Trophoblast cell (in vitro differentiated cells and primary cell): ENCODE measurements at regions not wholly inside any gene's neighbourhood (a gene's known extent, or its start where the extent isn't known, plus 50 kb on each side); places are given as distances from the start of the nearest gene placed in this dataset.

ENCODE experiments used
- DNase-seq, 2 donors: peaks; one replicate each; pipeline ENCODE4 v3.0.0-alpha.2; 2016
- H2AFZ ChIP-seq: 2 replicates; pipeline ENCODE4 v1.6.1; 2013; ENCODE audit warnings: low read length, moderate library complexity, mild to moderate bottlenecking; ENCODE audit not compliant: insufficient read depth, poor library complexity
- H2AK5ac ChIP-seq: 2 replicates; pipeline ENCODE4 v1.6.1; 2013; ENCODE audit warnings: mild to moderate bottlenecking, low read length
- H2BK120ac ChIP-seq: 2 replicates; pipeline ENCODE4 v1.6.1; 2013; ENCODE audit warnings: low read length, mild to moderate bottlenecking, moderate library complexity; ENCODE audit not compliant: insufficient read depth, poor library complexity
- H2BK12ac ChIP-seq: 2 replicates; pipeline ENCODE4 v1.6.1; 2013; ENCODE audit warnings: mild to moderate bottlenecking, low read length, moderate library complexity
- H2BK5ac ChIP-seq: 2 replicates; pipeline ENCODE4 v1.6.1; 2013; ENCODE audit warnings: low read length, low read depth, moderate library complexity, mild to moderate bottlenecking; ENCODE audit not compliant: poor library complexity
- H3K14ac ChIP-seq: 2 replicates; pipeline ENCODE4 v1.6.1; 2013; ENCODE audit warnings: mild to moderate bottlenecking, low read length
- H3K18ac ChIP-seq: 2 replicates; pipeline ENCODE4 v1.6.1; 2013; ENCODE audit warnings: mild to moderate bottlenecking, low read length
- H3K23ac ChIP-seq: 2 replicates; pipeline ENCODE4 v1.6.1; 2013; ENCODE audit warnings: low read length
- H3K27ac ChIP-seq: 2 replicates; pipeline ENCODE4 v1.5.1; 2013; ENCODE audit warnings: low read depth, mild to moderate bottlenecking, inconsistent platforms, low read length, moderate library complexity
- H3K27me3 ChIP-seq: 2 replicates; pipeline ENCODE4 v1.6.1; 2013; ENCODE audit warnings: inconsistent platforms, mild to moderate bottlenecking, low read length, moderate library complexity; ENCODE audit not compliant: insufficient read depth
- H3K36me3 ChIP-seq, 2 experiments: 1 replicate in 1 of 2; 2 replicates in 1 of 2; pipeline ENCODE4 v1.6.1; 2013; ENCODE audit warnings: low read length in 2 of 2, mild to moderate bottlenecking in 2 of 2, moderate library complexity in 1 of 2; ENCODE audit not compliant: insufficient read depth in 2 of 2, control insufficient read depth in 1 of 2
- H3K4ac ChIP-seq: 2 replicates; pipeline ENCODE4 v1.6.1; 2013; ENCODE audit warnings: low read depth, mild to moderate bottlenecking, low read length, moderate library complexity
- H3K4me1 ChIP-seq, 2 experiments: 1 replicate in 1 of 2; 2 replicates in 1 of 2; pipeline ENCODE4 v1.6.1; 2013; ENCODE audit warnings: low read length in 2 of 2, mild to moderate bottlenecking in 2 of 2, moderate library complexity in 1 of 2; ENCODE audit not compliant: insufficient read depth in 2 of 2, control insufficient read depth in 1 of 2
- H3K4me2 ChIP-seq: 2 replicates; pipeline ENCODE4 v1.6.1; 2013; ENCODE audit warnings: inconsistent platforms, mild to moderate bottlenecking, low read length, moderate library complexity
- H3K4me3 ChIP-seq: 2 replicates; pipeline ENCODE4 v1.5.1; 2013; ENCODE audit warnings: mild to moderate bottlenecking, low read depth, low read length, inconsistent platforms
- H3K79me1 ChIP-seq: one replicate; pipeline ENCODE4 v1.6.1; 2013; ENCODE audit warnings: low read length
- H3K79me2 ChIP-seq: 2 replicates; pipeline ENCODE4 v1.6.1; 2013; ENCODE audit warnings: low read length, mild to moderate bottlenecking; ENCODE audit not compliant: control insufficient read depth, insufficient read depth, poor library complexity
- H3K9ac ChIP-seq: 2 replicates; pipeline ENCODE4 v1.6.1; 2013; ENCODE audit warnings: mild to moderate bottlenecking, low read length
- H3K9me3 ChIP-seq: 2 replicates; pipeline ENCODE4 v1.6.1; 2013; ENCODE audit warnings: low read depth, mild to moderate bottlenecking, control low read depth, inconsistent platforms, low read length; ENCODE audit not compliant: insufficient read depth
- H4K12ac ChIP-seq: 2 replicates; pipeline ENCODE4 v1.6.1; 2013; ENCODE audit warnings: low read depth, mild to moderate bottlenecking, low read length, moderate library complexity
- H4K8ac ChIP-seq: 2 replicates; pipeline ENCODE4 v1.6.1; 2013; ENCODE audit warnings: low read depth, mild to moderate bottlenecking, low read length, moderate library complexity
- H4K91ac ChIP-seq: one replicate; pipeline ENCODE4 v1.6.1; 2013; ENCODE audit warnings: low read depth, mild to moderate bottlenecking, low read length, moderate library complexity
- WGBS: extraction: QIAGEN DNeasy Blood & Tissue Kit; methylation state at CpG from one replicate; pipeline ENCODE4 v1.1.7; 2013; ENCODE audit warnings: missing lambda C conversion rate; ENCODE audit not compliant: insufficient read length, insufficient coverage; ENCODE audit errors: extremely low coverage; 5-methylcytosine and 5-hydroxymethylcytosine counted together

GRCh38 chr6:72559067-72559466 lies 62.8 kb upstream of the KCNQ5 start:
- H4K91ac ChIP-seq, result no peak overlapping the region
- H3K18ac ChIP-seq, result no peak overlapping the region
- H2BK5ac ChIP-seq, result no peak overlapping the region
- DNase-seq, result no peak
- no peak overlapping the region for H3K9ac ChIP-seq
- H2BK120ac ChIP-seq, result no peak overlapping the region
- no peak overlapping the region for H3K23ac ChIP-seq
- no peak overlapping the region for H4K12ac ChIP-seq
- no peaks in the 10 kb centered on the region for H3K36me3 ChIP-seq
- H3K79me1 ChIP-seq, result no peaks in the 10 kb centered on the region
- no peaks in the 10 kb centered on the region for H3K79me2 ChIP-seq
- no peak overlapping the region for H2AK5ac ChIP-seq
- no peak overlapping the region for H2BK12ac ChIP-seq
- H3K4me1 ChIP-seq, result no peaks in the 10 kb centered on the region
- no peaks in the 10 kb centered on the region for H3K9me3 ChIP-seq
- H2AFZ ChIP-seq, result no peak overlapping the region
- no peak overlapping the region for H3K4ac ChIP-seq
- H3K27me3 ChIP-seq, result no peaks in the 10 kb centered on the region
- no peak overlapping the region for H4K8ac ChIP-seq
- no peak overlapping the region for H3K4me2 ChIP-seq
- no peak overlapping the region for H3K27ac ChIP-seq
- no peak overlapping the region for H3K14ac ChIP-seq
- H3K4me3 ChIP-seq, result no peak overlapping the region

DNA sequence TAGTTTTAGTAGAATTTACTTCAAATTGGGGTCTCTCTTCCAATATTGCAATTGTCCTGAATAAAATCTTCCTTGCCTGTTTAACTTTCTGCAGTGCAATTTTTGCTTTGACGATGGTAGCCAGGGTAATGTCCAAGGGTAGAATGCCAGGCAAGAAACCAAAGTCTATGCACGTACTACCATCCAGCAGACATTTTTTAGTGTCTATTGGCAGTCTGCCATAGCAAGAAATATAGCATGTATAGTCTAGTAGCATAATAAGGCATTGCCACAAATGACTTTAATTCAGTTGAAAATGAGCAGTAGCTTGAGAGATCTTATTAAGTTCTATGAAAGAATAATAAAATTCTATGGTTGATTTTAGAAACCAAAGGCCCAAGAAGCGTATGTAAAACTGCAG lies 62.3 kb upstream of the KCNQ5 start:
- H3K4ac ChIP-seq, result no peak overlapping the region
- WGBS, result no CpG with 5 or more reads among the region's 3 CpGs

DNA sequence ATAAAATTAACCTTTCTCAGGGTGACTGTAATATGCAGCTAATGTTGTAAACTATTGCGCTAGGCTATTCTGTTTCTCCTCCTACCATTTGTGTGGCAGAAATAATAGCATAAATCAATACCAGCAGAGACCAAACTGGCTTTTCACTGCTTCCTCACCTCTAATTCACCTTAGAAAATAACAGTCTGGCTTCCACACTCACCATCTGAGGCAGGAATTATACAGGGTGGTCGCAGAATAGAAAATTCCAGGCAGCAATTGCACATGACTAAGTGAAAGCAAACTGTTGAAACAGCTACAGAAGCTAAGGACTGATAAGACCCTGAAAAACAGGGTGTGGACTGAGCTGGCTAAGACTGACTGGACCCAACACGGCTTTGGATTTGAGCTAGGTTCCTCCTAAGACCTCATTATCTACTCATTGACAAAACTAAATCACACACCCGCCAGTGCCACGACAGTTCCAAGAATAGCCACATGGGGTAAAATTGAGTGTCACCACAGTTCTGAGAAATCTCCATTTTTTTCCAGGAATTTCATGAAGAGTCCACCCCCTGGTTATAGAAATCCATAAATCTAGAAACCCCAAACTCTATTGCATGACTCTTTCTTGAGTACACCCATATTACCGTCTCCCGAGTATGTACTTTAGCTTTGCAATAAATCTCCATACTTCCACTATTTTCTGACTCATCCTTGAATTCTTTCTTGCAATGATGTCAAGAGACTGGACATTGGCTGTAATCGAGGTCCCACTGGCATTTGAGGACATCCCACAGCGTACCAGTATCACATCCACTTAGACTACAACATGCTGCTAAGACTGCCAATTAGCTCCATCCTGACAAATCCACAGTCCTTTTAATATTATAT lies 60.9 kb upstream of the KCNQ5 start:
- no peak overlapping the region for H2AFZ ChIP-seq
- no peaks in the 10 kb centered on the region for H3K27me3 ChIP-seq
- H3K23ac ChIP-seq, result no peak overlapping the region
- peak in 1 of 2 donors; percentile 25 for DNase-seq
- no peak overlapping the region for H2BK12ac ChIP-seq
- H3K4me3 ChIP-seq, result no peak overlapping the region
- no peaks in the 10 kb centered on the region for H3K9me3 ChIP-seq
- H4K8ac ChIP-seq, result no peak overlapping the region
- H4K91ac ChIP-seq, result no peak overlapping the region
- no peak overlapping the region for H3K18ac ChIP-seq
- H2AK5ac ChIP-seq, result no peak overlapping the region
- no CpG with 5 or more reads among the region's 9 CpGs for WGBS
- no peak overlapping the region for H2BK5ac ChIP-seq
- no peak overlapping the region for H4K12ac ChIP-seq
- no peak overlapping the region for H3K27ac ChIP-seq
- no peak overlapping the region for H2BK120ac ChIP-seq
- H3K4me1 ChIP-seq, result no peaks in the 10 kb centered on the region
- no peak overlapping the region for H3K9ac ChIP-seq
- no peaks in the 10 kb centered on the region for H3K36me3 ChIP-seq
- H3K4me2 ChIP-seq, result no peak overlapping the region
- no peaks in the 10 kb centered on the region for H3K79me2 ChIP-seq
- H3K79me1 ChIP-seq, result no peaks in the 10 kb centered on the region
- H3K14ac ChIP-seq, result no peak overlapping the region
- no peak overlapping the region for H3K4ac ChIP-seq

More for the DNA sequence above, 62.3 kb upstream of the KCNQ5 start:
- H3K9me3 ChIP-seq, result no peaks in the 10 kb centered on the region
- no peak overlapping the region for H2AFZ ChIP-seq
- H3K79me2 ChIP-seq, result no peaks in the 10 kb centered on the region
- no peak overlapping the region for H2AK5ac ChIP-seq
- H3K23ac ChIP-seq, result no peak overlapping the region
- H4K12ac ChIP-seq, result no peak overlapping the region
- no peak for DNase-seq
- H2BK12ac ChIP-seq, result no peak overlapping the region
- no peak overlapping the region for H2BK5ac ChIP-seq
- H3K4me1 ChIP-seq, result no peaks in the 10 kb centered on the region
- H3K79me1 ChIP-seq, result no peaks in the 10 kb centered on the region
- no peak overlapping the region for H2BK120ac ChIP-seq
- no peaks in the 10 kb centered on the region for H3K36me3 ChIP-seq
- H3K4me3 ChIP-seq, result no peak overlapping the region
- H3K9ac ChIP-seq, result no peak overlapping the region
- H3K4me2 ChIP-seq, result no peak overlapping the region
- no peak overlapping the region for H3K27ac ChIP-seq
- no peak overlapping the region for H3K14ac ChIP-seq
- no peaks in the 10 kb centered on the region for H3K27me3 ChIP-seq
- H4K8ac ChIP-seq, result no peak overlapping the region
- H4K91ac ChIP-seq, result no peak overlapping the region
- H3K18ac ChIP-seq, result no peak overlapping the region

- no peaks in the 10 kb centered on the region for H3K36me3 ChIP-seq
- no CpG with 5 or more reads among the region's 1 CpG for WGBS
Measured at GRCh38 chr6:72561629-72562028, 60.2 kb upstream of the KCNQ5 start.

More at GRCh38 chr6:72561629-72562028, 60.2 kb upstream of the KCNQ5 start:
- Histone ChIP-seq H3K18ac (no peak overlapping the region), H3K27ac (no peak overlapping the region), H4K91ac (no peak overlapping the region), H3K27me3 (no peaks in the 10 kb centered on the region), H2AFZ (no peak overlapping the region), H3K4me1 (no peaks in the 10 kb centered on the region), H2BK5ac (no peak overlapping the region), H4K8ac (no peak overlapping the region), H3K4me2 (no peak overlapping the region), H3K9ac (no peak overlapping the region), H3K4me3 (no peak overlapping the region), H3K14ac (no peak overlapping the region), H3K4ac (no peak overlapping the region), H2BK120ac (no peak overlapping the region), H3K23ac (no peak overlapping the region), H4K12ac (no peak overlapping the region), H3K79me1 (no peaks in the 10 kb centered on the region), H2AK5ac (no peak overlapping the region), H3K9me3 (no peaks in the 10 kb centered on the region), H2BK12ac (no peak overlapping the region), H3K79me2 (no peaks in the 10 kb centered on the region)
- DNase-seq, result no peak
